ENCODE measurements at regions not wholly inside any gene's neighbourhood (a gene's known extent, or its start where the extent isn't known, plus 50 kb on each side); places are given as distances from the start of the nearest gene placed in this dataset.

DNA sequence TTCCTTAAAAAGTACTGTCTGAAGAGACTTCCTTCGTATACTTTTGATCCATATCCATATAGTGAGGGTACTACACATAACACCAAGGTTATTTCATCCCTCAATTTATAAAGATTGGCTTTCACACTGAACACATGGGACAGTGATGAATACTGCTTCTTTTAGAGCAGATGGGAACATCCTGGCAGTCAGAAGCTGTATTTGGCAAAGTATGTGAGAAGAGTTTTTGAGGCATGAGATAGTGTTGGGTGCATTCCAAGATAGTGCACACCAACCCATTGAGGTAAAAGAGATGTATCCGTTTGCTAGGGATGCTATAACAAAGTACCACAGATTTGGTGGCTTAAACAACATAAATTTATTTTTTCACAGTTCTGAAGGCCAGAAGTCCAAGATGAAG lies 141.1 kb downstream of the MOSPD2 start:
- no peak for TF ChIP-seq CTCF (IDR thresholded peaks at IDR 0.05)
- TF ChIP-seq ZFX (IDR thresholded peaks at IDR 0.05; ENCODE audit: borderline replicate concordance) = no peak

Measured in 22Rv1 (cell line).